ENCODE measurements at regions not wholly inside any gene's neighbourhood (a gene's known extent, or its start where the extent isn't known, plus 50 kb on each side); places are given as distances from the start of the nearest gene placed in this dataset.

GRCh38 chr16:35841632-35842031 lies 2382.2 kb downstream of the TP53TG3F start:
- TF ChIP-seq CTCF (IDR thresholded peaks at IDR 0.05 in 2 of 3, conservative IDR thresholded peaks at IDR 0.05 in 1 of 3; ENCODE audit: insufficient read depth in 2 of 3, low read depth in 1 of 3, low read length in 3 of 3), result no peak
- TF ChIP-seq CREB3 (tag; conservative IDR thresholded peaks at IDR 0.05; ENCODE audit: low read depth), result no peak
- no peak for TF ChIP-seq MEIS2 (IDR thresholded peaks at IDR 0.05; ENCODE audit: partially characterized antibody)
- no peak for TF ChIP-seq KLF6 (CRISPR knock-in tag; IDR thresholded peaks at IDR 0.05; ENCODE audit: borderline replicate concordance)
- no peak for TF ChIP-seq ZNF561 (CRISPR knock-in tag; conservative IDR thresholded peaks at IDR 0.05)
- no peak for TF ChIP-seq NCOR1 (IDR thresholded peaks at IDR 0.05)
- no peak for TF ChIP-seq ATF6 (CRISPR knock-in tag; IDR thresholded peaks at IDR 0.05)
- no peak for TF ChIP-seq PTRF (tag; IDR thresholded peaks at IDR 0.05)
- TF ChIP-seq TARDBP (IDR thresholded peaks at IDR 0.05), result no peak
- TF ChIP-seq TAF1 (IDR thresholded peaks at IDR 0.05; ENCODE audit: control insufficient read depth, extremely low read depth, insufficient read depth, low read length, severe bottlenecking), result no peak
- TF ChIP-seq POLR2A (conservative IDR thresholded peaks at IDR 0.05), result no peak
- no peak for TF ChIP-seq ZMIZ1 (IDR thresholded peaks at IDR 0.05; ENCODE audit: low read depth in 2 of 2, low read length in 2 of 2)

All from K562 (cell line).